Heart right ventricle (tissue), 16 donors: ENCODE measurements at regions not wholly inside any gene's neighbourhood (a gene's known extent, or its start where the extent isn't known, plus 50 kb on each side); places are given as distances from the start of the nearest gene placed in this dataset.

Experiments used
- ATAC-seq, 8 donors: fragments of 200-7000 bp; cut with Tn5 transposase; one replicate each; pipeline ENCODE4 v1.9.1; 2020; ENCODE audit warnings: mild to moderate bottlenecking in 8 of 8, moderate library complexity in 8 of 8, moderate number of reproducible peaks in 1 of 8
- DNase-seq, 2 donors: peaks; one replicate each; pipeline ENCODE4 v3.0.0-alpha.2; 2020
- H3K27ac ChIP-seq, 10 donors: fragments of 200-600 bp; sonication (generic) in 2 of 10; one replicate each; pipeline versions ENCODE4 v1.5.0 to v1.8.0; 2020 to 2022; ENCODE audit warnings: mild to moderate bottlenecking in 3 of 10
- H3K27me3 ChIP-seq, 7 donors: fragments of 200-600 bp; one replicate each; pipeline ENCODE4 v1.8.0; 2021 to 2022; ENCODE audit warnings: mild to moderate bottlenecking in 2 of 7
- H3K36me3 ChIP-seq, 9 donors: fragments of 200-600 bp; sonication (generic) in 1 of 9; one replicate each; pipeline versions ENCODE4 v1.5.0 to v1.8.0; 2020 to 2022; ENCODE audit warnings: mild to moderate bottlenecking in 2 of 9
- H3K4me1 ChIP-seq, 9 donors: fragments of 200-600 bp; sonication (generic) in 1 of 9; one replicate each; pipeline versions ENCODE4 v1.5.0 to v1.8.0; 2020 to 2022; ENCODE audit warnings: mild to moderate bottlenecking in 4 of 9
- H3K4me3 ChIP-seq, 10 donors: fragments of 200-600 bp; sonication (generic) in 2 of 10; one replicate each; pipeline versions ENCODE4 v1.5.0 to v1.8.0; 2020 to 2022; ENCODE audit warnings: mild to moderate bottlenecking in 7 of 10, moderate library complexity in 2 of 10
- H3K9me3 ChIP-seq, 11 donors: fragments of 200-600 bp in 10 of 11; sonication (generic) in 2 of 11; one replicate each; pipeline versions ENCODE4 v1.5.0 to v1.8.0; 2013 to 2022; ENCODE audit warnings: mild to moderate bottlenecking in 2 of 11, control low read depth in 1 of 11, moderate library complexity in 1 of 11
- WGBS, 2 donors: extraction: QIAGEN DNeasy Blood & Tissue Kit; methylation state at CpG; one replicate each; pipeline ENCODE4 v1.1.7; 2013; ENCODE audit warnings: inconsistent platforms in 1 of 2; 5-methylcytosine and 5-hydroxymethylcytosine counted together
- intact Hi-C, 10 donors: fragments of 100-400 bp; cut with DNase I; formaldehyde crosslinking; loops; one replicate each; pipeline versions ENCODE4 v1.11.1 to v1.14.2; 2022
- TF ChIP-seq, protein P1 (sequence below), 9 donors: fragments of 200-600 bp; sonication (generic) in 2 of 9; IDR thresholded peaks; one replicate each; pipeline versions ENCODE4 v1.5.0 to v1.8.0; 2021 to 2022; ENCODE audit warnings: antibody characterized with exemption in 9 of 9, mild to moderate bottlenecking in 5 of 9, moderate library complexity in 1 of 9
- donor health status: Arrhythmogenic right ventricular cardiomyopathy.
- donor health status: ischemic (EF 13 %, LVEDD 7.1; RV severe dilation, severe dysfunction).
- donor health status: healthy with polysubstance abuse.
- donor health status: DM: no; HTN: yes; CAD: no.
- donor health status: DM: no; HTN: no; CAD: no.
- donor health status: ischemic (EF 25% LVEDD 6.9; RV normal size, moderate dysfunction).
- donor health status: ischemic (EF 25% LVEDD 5.7; RV mildly dilated, moderate dysfunction).
- donor health status: healthy.
- donor health status: DM: yes; HTN: yes; CAD: no.
- donor health status: Ischemic cardiomyopathy.
- donor health status: ischemic (EF 35%, LVEDD 5.7; RV mildly dilated, moderate dysfunction).
- donor health status: nonischemic (EF 11% LVEDD 7.7; RV severe dilation, severe dysfunction).
- donor health status: DM: yes; HTN: yes; CAD: no.
- donor health status: PGD.
- donor health status: ischemic (EF 29% LVEDD 5.4; RV normal size, mild dysfunction).
- donor health status: nonischemic (EF 23%, LVEDD 6.1; RV moderate dilation, normal function).

DNA sequence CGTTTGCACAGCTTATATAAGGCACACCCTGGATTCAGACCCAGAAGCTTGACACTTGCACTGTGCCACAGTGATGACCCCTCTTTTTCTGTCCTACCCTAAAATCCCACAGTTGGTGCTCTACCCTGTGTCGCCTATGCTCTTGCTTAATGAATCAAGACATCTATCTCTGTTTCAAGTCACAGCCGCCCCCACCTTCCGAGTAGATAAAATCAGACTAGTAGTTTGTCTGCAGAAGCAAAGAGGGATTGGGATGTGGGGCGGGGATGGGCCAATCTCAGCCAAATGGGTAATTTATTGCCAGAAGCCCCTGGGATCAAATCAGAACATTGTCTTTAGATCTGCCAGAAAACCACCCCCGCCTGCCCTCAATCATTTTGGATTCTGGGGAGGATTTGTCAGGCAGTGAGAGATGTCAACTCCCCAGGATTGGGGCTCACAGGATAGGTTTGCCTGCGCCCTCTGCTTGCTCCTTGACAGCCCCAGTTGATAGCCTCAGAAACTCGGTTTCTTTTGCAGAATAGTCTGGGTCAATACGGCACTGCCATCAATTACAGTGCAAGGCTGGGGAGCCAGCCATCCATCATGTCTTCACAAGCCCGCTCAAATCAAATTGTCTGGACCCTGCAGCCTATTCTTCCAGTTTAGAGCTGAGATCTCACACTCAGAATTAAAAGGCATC, 520.8 kb downstream of the GRIN2A start:
- no peak overlapping the region for H3K4me3 ChIP-seq
- H3K27ac ChIP-seq, result no peak overlapping the region
- ATAC-seq (no peak), DNase-seq (no peak)
- H3K4me1 ChIP-seq, result no peaks in the 10 kb centered on the region
- H3K27me3 ChIP-seq, result peaks cover 0 to 29% (median 13%) of the 10 kb centered on the region in 7 donors
- peaks cover 0 to 2% (median 0%) of the 10 kb centered on the region in 11 donors for H3K9me3 ChIP-seq
- H3K36me3 ChIP-seq, result no peaks in the 10 kb centered on the region
- intact Hi-C loops, result no loop called here
- TF ChIP-seq, protein P1, sequence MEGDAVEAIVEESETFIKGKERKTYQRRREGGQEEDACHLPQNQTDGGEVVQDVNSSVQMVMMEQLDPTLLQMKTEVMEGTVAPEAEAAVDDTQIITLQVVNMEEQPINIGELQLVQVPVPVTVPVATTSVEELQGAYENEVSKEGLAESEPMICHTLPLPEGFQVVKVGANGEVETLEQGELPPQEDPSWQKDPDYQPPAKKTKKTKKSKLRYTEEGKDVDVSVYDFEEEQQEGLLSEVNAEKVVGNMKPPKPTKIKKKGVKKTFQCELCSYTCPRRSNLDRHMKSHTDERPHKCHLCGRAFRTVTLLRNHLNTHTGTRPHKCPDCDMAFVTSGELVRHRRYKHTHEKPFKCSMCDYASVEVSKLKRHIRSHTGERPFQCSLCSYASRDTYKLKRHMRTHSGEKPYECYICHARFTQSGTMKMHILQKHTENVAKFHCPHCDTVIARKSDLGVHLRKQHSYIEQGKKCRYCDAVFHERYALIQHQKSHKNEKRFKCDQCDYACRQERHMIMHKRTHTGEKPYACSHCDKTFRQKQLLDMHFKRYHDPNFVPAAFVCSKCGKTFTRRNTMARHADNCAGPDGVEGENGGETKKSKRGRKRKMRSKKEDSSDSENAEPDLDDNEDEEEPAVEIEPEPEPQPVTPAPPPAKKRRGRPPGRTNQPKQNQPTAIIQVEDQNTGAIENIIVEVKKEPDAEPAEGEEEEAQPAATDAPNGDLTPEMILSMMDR (IDR thresholded peaks at IDR 0.05), result no peak
- 62 to 63% methylated on average over 10 of the region's 10 CpGs for WGBS, 2 donors

DNA sequence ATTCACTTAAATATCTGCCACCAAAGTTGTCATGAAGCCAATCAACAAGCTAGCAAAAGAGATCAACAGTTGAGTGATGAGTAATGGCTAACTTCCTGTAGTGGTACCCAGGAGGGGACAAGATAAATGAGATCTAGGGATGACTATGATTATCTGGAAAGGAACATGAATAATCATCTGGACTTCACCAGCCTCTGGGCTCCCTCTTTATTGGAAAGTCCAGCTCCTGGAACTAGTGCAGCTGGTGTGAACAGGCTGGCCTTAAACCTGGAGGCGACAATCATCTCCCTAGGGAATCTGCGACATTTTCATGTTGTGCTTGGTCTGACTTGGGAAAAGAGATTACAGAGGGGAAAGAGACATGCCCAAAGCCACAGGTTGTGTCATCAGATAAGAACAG, 518.6 kb downstream of the GRIN2A start:
- no peak overlapping the region for H3K27ac ChIP-seq
- DNase-seq, result no peak
- no peak overlapping the region for H3K4me3 ChIP-seq
- ATAC-seq, result no peak
- H3K4me1 ChIP-seq, result no peaks in the 10 kb centered on the region
- intact Hi-C loops, result no loop called here
- H3K27me3 ChIP-seq, result peaks cover 0 to 28% (median 8%) of the 10 kb centered on the region in 7 donors
- H3K36me3 ChIP-seq, result no peaks in the 10 kb centered on the region
- peaks cover 0 to 2% (median 0%) of the 10 kb centered on the region in 11 donors for H3K9me3 ChIP-seq
- 73 to 79% methylated on average over 2 of the region's 2 CpGs for WGBS, 2 donors
- TF ChIP-seq, protein P1 (IDR thresholded peaks at IDR 0.05), result no peak

DNA sequence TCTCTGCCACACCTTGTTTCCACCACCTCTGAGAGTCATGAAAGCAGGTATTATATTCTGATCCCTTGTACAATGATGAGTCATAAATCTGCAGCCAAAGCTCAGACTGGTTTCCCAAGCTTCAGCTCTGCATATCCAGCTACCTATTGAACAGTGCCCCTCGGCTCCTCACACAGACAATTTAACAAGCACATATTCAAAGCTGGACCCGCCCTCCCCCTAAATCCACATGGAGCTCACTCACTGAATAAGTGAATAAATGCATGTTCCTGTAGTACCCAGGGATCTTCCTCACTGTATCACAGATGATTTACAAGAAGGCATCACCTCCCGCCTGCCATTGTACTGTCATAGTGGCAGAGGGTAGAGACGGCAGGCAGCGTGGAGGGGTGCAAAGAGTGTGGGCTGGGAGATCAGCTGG, 516.4 kb downstream of the GRIN2A start:
- WGBS, 2 donors, result 69 to 72% methylated on average over 5 of the region's 5 CpGs
- Histone ChIP-seq H3K27ac (no peak overlapping the region), H3K4me3 (no peak overlapping the region), H3K27me3 (peaks cover 0 to 20% (median 2%) of the 10 kb centered on the region in 7 donors), H3K9me3 (no peaks in the 10 kb centered on the region), H3K4me1 (no peaks in the 10 kb centered on the region), H3K36me3 (no peaks in the 10 kb centered on the region)
- TF ChIP-seq, protein P1 (IDR thresholded peaks at IDR 0.05), result no peak
- ATAC-seq (no peak), DNase-seq (no peak)
- intact Hi-C loops, result no loop called here

DNA sequence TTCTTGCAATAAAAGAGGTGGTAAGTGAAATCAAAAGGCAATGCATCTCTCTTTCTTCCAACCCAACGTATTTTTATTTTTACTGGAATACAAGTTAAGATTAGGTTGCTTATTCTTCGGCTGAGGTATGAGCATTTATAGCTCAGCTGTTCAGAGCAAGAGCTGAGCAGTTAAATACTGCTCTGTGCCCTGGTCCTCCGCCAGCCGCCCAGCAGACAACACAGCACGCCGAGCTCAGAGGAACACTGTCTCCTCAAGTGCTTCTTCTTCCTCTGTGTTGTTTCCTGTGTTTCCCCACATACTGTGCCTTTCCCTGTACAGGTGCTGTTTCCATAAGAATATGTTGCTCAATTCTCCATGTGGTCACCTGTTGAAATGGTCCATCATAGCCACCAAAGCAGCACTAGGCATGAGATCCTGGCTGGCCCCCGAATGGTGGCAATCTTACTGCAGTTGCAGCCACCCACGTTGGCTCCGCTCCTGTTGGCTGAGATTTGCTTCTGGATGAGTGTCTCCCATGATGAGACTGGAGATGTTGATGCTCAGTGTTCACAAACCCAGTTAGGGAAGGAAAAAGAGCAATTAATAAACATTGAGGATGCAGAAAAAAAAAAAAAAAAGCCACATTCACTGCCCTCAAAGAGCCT, 515.3 kb downstream of the GRIN2A start:
- no peak for ATAC-seq
- intact Hi-C loops, result no loop called here
- TF ChIP-seq, protein P1 (IDR thresholded peaks at IDR 0.05), result no peak
- no peak for DNase-seq
- no peak overlapping the region for H3K4me3 ChIP-seq
- no peaks in the 10 kb centered on the region for H3K9me3 ChIP-seq
- no peaks in the 10 kb centered on the region for H3K4me1 ChIP-seq
- no peaks in the 10 kb centered on the region for H3K36me3 ChIP-seq
- no peak overlapping the region for H3K27ac ChIP-seq
- H3K27me3 ChIP-seq, result peaks cover 0 to 20% (median 0%) of the 10 kb centered on the region in 7 donors
- 62 to 71% methylated on average over 9 of the region's 9 CpGs for WGBS, 2 donors
